HG03342 (cell line): ENCODE measurements at regions not wholly inside any gene's neighbourhood (a gene's known extent, or its start where the extent isn't known, plus 50 kb on each side); places are given as distances from the start of the nearest gene placed in this dataset.
"Not testable (repeated sequence)": the region's sequence is repeated elsewhere in the genome, so short reads cannot be mapped to it uniquely, and the experiment has no call there.

Source experiments
- ATAC-seq: cut with Tn5 transposase; IDR thresholded peaks from one replicate; pipeline ENCODE4 v1.9.1; 2021; ENCODE audit warnings: mild to moderate bottlenecking, moderate library complexity; ENCODE audit not compliant: unreplicated experiment

- no peak for ATAC-seq
These were observed 515.3 kb downstream of the RMST start for GRCh38 chr12:97977870-97978405.

DNA sequence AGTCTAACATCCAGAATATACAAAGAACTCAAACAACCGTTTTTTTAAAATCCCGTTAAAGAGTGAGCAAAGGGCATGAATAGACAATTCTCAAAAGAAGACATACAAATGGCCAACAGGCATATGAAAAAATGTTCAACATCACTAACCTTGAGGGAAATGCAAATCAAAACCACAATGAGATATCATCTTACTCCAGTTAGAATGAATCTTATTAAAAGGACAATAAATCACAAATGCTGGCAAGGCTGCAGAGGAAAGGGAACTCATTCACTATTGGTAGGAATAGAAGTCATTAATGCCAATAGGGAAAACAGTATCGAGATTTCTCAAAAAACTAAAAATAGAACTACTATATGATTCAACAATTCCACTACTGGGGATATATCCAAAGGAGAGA is 520.1 kb downstream of the RMST start:
- ATAC-seq = no peak

- ATAC-seq = no peak
These were observed 521.2 kb downstream of the RMST start for GRCh38 chr12:97983796-97984195.

DNA sequence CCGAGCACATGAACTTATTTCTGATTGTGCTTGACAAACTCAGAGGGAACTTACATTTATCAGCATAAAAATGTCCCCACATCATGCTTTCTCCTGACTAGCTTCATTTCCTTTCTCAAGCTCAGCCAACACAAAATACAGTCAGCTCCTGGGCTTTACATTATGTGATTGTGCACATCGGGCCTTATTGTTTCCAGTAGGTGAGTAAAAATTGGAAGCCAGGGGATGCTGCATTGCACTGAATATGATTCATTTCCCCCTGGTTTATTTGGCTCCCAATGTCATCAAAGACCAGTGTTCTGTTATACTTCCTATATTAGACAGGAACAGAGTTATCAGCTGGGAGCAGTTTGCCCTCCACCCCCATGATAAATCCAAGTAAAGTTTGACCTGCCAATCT is 521.8 kb downstream of the RMST start:
- ATAC-seq = no peak

- no peak for ATAC-seq
These were observed 522.5 kb downstream of the RMST start for GRCh38 chr12:97984974-97985580.

- no peak for ATAC-seq
These were observed 523.2 kb downstream of the RMST start for GRCh38 chr12:97985834-97986233.

GRCh38 chr12:97988588-97988987 is 526.0 kb downstream of the RMST start:
- not testable (repeated sequence) for ATAC-seq

DNA sequence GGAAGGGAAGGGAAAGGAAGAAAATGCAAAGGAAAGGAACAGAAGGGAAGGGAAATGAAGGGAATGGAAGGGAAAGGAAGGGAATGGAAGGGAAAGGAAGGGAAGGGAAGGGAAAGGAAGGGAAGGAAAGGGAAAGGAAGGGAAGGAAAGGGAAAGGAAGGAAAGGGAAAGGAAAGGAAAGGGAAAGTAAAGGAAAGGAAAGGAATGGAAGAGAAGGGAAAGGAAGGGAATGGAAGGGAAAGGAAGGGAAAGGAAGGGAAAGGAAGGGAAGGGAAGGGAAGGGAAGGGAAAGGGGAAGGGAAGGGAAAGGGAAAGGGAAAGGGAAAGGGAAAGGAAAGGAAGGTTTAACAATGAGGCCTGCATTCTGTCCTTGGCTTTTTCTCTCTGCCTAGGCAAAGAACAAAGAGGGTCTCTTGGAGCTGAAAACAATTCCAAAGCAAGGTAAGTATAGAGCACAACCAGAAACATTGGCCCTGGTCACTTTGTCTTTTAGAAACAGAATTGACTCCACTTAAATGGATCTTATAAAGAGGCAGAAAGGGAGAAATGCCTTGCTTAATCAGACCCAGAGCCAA is 525.9 kb upstream of the TMPO start:
- ATAC-seq = no peak

DNA sequence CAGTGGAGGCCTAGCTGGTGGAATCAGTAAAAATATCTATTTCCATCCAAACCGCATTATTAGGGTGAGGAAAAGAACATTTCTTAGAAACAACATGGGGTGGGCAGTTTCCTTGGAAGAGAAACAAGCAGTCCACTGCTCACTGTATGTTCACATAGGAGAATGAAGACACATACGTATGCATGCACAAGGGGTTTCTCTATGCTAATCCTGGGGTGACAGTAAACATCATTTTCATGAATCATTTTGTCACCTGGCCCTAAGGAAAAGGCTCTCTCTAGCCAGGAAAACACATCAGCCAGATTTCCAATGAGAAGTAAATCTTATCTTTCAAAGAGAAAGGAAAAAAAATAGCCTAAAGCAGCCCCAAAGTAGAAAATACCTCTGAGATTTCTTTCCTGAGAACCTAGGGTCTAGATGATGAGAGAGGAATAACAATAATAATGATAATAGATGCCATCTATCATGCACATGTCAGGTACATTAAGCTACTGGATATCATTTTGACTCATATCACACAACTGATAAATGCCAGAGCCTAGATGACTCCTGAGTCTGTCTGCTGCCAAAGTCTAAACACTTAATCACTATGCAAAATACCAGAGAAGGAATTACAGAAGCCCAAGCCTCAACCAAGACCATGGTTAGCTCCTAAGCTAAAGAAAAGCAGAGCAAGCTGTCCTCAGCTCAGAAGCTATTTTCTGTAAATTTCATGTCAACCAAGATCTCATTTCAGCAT is 520.5 kb upstream of the TMPO start:
- ATAC-seq = no peak

DNA sequence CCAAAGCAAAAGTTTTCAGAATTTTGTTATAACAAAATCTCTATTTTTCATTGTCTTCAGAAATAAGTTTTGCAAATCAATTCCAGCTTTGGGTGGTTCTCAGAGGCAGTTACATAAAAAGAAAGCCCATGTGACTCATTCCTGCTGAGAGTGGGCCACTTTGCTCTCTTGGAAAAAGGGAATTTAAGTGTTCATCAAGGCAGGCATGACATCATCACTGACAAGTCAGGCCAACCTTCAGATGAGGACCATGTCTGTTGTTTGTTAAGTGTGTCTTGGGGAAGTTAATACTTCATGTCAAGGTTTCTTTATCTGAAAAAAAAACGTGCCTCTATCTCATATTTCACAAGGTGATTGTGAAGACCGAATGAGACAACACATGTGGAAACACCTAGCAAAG is 519.8 kb upstream of the TMPO start:
- no peak for ATAC-seq

DNA sequence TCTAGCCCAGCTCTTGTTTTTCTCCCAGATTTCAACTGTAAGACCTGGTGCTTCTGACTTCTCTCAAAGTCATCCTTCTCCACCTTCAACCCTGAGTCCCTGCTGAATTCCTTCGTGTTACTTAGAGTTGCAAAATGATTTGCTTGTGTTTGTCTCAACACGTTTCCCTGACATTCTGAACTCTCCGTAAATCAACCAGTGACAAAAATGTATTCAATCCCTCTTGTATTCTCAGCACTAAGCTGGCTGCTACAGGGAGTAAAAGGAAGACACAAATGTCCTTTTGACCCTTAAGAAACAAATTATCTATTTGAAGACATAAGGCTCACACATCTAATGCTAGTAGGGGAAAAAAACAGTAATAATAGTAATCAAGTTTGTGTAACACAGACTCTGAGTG is 514.0 kb upstream of the TMPO start:
- no peak for ATAC-seq

GRCh38 chr12:98002887-98003493 is 512.4 kb upstream of the TMPO start:
- ATAC-seq = peak; percentile 93

- no peak for ATAC-seq
These were observed 507.4 kb upstream of the TMPO start for GRCh38 chr12:98007963-98008362.

- no peak for ATAC-seq
These were observed 501.8 kb upstream of the TMPO start for GRCh38 chr12:98013560-98013959.

DNA sequence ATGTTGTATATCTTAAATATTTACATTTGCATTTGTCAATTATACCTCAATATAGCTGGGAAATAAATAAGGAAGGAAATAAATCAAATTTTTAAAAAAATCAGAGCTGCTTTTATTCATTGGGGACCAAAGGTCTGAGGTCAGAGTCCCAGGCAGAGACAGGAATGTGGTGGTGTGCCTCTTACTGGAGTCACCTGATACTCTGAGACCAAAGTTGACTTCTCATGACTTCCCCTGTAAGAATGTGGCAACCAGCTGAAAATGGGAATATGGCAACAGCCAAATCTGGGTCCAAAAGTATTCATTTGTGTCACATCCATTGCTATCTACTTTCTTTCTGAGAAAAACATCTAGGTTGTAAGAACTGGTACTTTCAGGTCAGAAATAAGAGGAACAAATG is 496.6 kb upstream of the TMPO start:
- ATAC-seq = no peak

DNA sequence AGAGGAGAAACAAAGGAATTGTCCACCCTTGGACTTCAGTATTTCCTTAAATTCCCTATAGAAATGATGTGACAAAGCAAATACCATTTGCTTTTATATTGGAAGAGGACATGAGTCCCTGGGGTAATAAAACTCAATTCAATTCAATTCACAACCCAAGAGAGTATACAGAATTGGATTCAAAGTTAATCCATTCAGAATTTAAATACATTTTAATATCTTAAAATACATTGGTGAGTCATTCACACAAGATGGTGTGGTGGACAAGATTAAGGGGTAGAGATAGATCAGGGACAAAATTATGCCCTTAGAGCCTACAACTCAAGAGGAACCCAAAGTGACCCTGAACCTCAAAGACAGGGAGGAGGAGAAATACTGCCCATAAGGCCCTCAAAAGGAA is 495.0 kb upstream of the TMPO start:
- ATAC-seq = no peak

DNA sequence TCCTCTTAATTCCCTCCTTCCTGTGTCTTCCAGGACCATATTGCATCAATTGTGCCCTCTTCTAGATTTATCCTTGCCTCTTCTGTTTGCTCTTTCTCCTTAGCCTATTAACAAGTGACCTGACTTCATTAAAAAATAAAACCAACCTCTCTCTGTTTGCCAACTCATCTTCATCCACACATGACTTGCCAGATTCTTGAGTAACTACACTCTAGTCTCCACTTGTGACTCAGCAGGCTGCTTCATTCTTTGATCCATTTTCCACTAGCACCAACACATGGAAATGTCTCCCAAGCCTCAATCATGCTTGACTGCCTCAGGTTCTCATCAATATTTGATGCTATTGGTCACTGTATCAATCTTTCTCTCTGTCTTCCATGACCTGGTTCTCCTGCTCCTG is 492.4 kb upstream of the TMPO start:
- no peak for ATAC-seq

DNA sequence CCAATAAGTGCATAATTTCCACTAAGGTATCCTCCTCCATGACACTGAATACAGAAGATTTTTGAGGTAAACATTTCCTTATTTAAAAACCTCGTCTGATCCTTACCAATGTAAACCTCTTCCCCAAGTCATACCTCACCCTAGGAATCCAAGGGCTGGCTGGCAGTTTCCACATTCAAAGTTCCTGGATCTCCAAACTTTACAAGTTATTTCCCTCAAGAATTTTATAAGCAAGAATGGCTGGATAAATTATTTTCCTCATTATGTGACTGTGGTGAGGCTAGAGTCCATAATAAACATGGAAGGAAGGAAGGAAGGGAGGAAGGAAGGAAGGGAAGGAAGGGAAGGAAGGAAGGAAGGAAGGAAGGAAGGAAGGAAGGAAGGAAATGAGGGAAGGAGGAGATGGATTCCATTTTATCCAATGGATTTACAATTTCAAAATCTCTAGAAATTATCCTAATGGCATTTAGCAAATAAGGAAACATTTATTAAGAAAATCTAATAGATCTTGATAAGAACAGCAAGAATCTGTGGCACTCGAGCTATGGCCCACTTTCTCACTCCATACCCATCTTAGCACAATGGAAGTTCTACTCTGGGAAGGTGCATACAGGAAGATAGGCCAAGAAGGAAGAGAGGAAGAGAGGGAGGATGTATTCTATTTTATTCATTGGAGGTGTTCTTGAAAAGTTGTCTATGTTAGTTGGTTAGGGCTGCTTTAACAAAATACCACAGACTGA is 477.8 kb upstream of the TMPO start:
- ATAC-seq = no peak

- ATAC-seq = no peak
These were observed 472.7 kb upstream of the TMPO start for GRCh38 chr12:98042668-98043067.

DNA sequence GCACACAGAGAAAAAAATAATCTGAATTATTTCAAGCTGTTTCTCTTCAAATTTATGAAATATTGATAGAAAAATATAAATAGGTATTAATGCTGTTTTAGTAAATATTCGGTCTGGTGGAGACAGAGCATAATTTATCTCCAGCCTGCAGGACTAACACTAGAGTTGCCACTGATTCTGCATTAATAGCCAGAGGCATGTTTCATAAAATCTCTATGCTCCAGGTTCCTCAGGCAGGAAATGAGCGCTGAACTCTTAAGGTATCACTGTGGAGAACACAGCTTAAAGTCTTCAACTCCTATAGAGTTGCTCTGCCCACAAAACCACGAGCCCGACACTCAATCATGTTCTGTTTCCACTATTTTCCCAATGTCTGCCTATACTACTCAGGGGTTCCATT is 470.0 kb upstream of the TMPO start:
- ATAC-seq = no peak

GRCh38 chr12:98048326-98048725 is 467.1 kb upstream of the TMPO start:
- no peak for ATAC-seq
